Left lobe of liver (tissue), 2 donors: ENCODE measurements at regions not wholly inside any gene's neighbourhood (a gene's known extent, or its start where the extent isn't known, plus 50 kb on each side); places are given as distances from the start of the nearest gene placed in this dataset.
A peak's percentile ranks its signal among the peaks of the same experiment; 100 is the strongest.
"Not testable (repeated sequence)": the region's sequence is repeated elsewhere in the genome, so short reads cannot be mapped to it uniquely, and the experiment has no call there.

ENCODE experiments used
- ATAC-seq: fragments of 200-7000 bp; cut with Tn5 transposase; one replicate; pipeline ENCODE4 v1.9.1; 2020; ENCODE audit warnings: mild to moderate bottlenecking, moderate library complexity
- DNase-seq: peaks from one replicate; pipeline ENCODE4 v3.0.0-alpha.2; 2020; ENCODE audit warnings: low spot score
- donor health status: DM: no; HTN: no; CAD: no; lungs with moderate emphysema.
- donor health status: DM: no; HTN: yes; CAD: no.

GRCh38 chr1:184889166-184889565 lies 85.1 kb downstream of the NIBAN1 start:
- no peak for ATAC-seq
- no peak for DNase-seq

- ATAC-seq (no peak), DNase-seq (no peak)
Measured at GRCh38 chr1:184888505-184888904, 85.8 kb downstream of the NIBAN1 start.

GRCh38 chr1:184882957-184883815 lies 91.1 kb downstream of the NIBAN1 start:
- ATAC-seq, result no peak
- no peak for DNase-seq

- DNase-seq (no peak), ATAC-seq (peak; percentile 18)
Measured at GRCh38 chr1:184881941-184882913, 92.1 kb downstream of the NIBAN1 start.

DNA sequence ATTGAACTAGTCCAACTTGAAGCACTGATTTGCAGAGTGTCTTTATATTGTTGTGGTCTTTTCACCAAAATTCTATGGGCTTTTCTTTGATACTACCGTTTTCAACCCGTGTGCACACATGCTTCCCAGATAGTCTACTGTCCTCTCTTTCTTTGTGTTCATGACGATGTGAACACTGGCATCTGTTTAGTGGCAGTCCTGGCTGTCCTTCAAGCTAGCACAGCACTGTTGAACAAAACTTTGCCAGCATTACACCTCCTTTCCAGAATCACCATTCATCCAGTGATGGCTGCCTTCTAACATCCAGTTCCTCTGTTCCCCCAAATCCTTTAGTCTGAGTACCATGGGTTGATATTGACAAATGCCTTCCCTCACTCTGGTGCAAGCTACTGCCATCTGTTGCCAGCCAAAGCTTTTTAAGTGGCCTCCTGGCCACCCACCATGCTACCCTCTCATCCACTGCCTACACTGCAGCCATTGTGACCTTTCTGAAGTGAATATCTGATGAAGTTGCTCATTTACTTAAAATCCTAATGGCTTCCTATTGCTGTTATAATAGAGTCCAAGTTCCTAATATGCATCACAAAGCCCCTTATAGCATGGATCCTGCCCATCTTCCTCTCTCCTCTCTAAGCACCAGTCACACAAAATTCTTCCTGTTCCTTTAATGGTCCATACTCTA lies 94.3 kb downstream of the NIBAN1 start:
- DNase-seq (no peak), ATAC-seq (no peak)

DNA sequence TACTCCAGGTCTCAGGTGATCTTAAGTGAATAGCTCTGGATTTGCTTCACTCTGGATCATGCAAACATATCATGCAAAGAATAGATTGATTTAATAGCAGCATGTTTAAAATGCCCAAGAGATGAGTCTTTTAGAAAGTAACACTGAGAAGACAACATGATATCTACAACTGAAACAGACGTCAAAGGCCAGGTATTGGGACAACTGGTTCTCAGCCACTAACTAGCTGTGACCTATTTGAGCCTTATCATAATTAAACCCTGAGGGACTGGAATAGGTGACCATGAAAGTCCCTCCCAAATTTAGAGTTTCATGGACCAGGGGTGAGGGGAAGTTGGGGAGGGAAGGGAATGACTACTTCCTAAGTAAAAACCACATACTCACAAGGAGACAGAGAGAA lies 95.7 kb downstream of the NIBAN1 start:
- DNase-seq (no peak), ATAC-seq (no peak)

GRCh38 chr1:184878002-184878401 lies 96.3 kb downstream of the NIBAN1 start:
- no peak for DNase-seq
- no peak for ATAC-seq

- not testable (repeated sequence) for ATAC-seq, DNase-seq
Measured at GRCh38 chr1:184876015-184876414, 98.3 kb downstream of the NIBAN1 start.

DNA sequence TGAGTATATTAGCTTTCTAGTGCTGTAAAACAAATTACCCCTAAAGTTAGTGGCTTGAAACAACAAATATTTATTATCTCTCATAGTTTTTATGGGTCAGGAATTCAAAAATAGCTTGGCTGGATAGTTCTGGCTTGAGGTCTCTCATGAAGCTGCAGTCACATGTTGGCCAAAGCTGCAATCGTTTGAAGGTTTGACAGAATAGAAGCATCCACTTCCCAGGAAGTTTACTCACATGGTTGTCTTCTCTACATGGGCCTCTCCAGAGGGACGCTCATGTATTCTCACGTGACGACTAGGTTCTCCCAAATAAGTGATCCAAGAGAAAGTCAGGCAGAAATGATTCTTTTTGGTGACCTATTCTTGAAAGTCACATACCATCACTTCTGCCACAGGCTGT lies 99.1 kb downstream of the NIBAN1 start:
- DNase-seq (no peak), ATAC-seq (no peak)

DNA sequence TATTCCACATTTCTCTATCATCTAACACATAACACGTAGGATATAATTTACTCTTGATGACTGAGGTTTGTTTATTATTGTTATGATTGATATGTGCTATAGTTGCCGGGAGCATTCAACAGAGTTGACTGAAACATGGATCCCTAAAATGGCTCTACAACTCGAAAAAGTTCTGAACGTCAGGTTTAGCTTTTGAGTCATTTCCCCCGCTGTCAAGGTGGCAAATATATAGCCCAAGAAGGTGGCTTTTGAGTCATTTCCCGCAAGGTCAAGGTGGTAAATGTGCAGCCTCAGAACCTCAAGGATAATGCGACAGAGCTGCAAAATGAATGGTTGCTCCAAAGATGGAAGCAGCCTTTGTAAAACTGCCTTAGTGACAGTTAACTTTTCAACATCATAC lies 104.0 kb downstream of the NIBAN1 start:
- ATAC-seq, result no peak
- DNase-seq, result no peak

- ATAC-seq, result no peak
- DNase-seq, result no peak
Measured at GRCh38 chr1:184867866-184868689, 106.2 kb downstream of the NIBAN1 start.

- DNase-seq (no peak), ATAC-seq (no peak)
Measured at GRCh38 chr1:184866991-184867788, 107.1 kb downstream of the NIBAN1 start.

GRCh38 chr1:184866586-184866985 lies 107.7 kb downstream of the NIBAN1 start:
- DNase-seq (no peak), ATAC-seq (no peak)

- DNase-seq (no peak), ATAC-seq (no peak)
Measured at GRCh38 chr1:184865831-184866230, 108.5 kb downstream of the NIBAN1 start.

GRCh38 chr1:184861755-184862336 lies 107.2 kb upstream of the EDEM3 start:
- DNase-seq (no peak), ATAC-seq (no peak)

DNA sequence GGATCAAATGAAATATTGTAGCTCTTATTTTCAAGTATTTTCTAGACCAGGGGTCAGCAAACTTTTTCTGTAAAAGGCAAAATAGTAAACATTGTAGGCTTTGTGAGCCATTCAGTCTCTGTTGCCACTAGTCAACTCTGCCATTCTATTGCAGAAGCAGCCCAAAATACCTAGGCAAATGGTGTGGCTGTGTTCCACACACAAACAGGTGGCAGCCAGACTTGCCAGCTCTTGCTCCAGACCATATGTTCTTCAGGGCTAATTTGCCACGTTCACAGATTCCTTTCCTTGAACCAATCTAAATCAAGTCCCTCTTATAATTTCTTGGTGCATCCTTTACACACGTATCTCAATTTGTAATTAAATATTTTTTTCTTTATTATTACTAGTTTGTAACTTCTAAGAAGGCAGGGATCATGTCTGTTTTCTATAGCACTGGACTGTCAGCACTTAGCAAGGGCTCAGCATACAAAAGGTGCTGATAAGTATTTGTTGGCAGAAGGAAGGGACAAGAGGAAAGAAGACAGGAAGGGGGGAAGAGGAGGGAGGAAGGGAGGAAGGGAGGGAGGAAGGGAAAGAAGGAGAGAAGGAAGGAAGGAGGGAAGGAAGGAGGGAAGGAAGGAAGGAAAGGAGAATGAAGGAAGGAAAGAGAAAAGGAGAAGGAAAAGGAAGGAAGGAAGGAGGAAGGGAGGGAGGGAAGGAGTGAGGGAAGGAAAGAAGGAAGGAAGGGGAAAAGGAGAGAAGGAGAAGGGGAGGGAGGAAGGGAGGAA lies 106.5 kb upstream of the EDEM3 start:
- DNase-seq (no peak), ATAC-seq (no peak)

DNA sequence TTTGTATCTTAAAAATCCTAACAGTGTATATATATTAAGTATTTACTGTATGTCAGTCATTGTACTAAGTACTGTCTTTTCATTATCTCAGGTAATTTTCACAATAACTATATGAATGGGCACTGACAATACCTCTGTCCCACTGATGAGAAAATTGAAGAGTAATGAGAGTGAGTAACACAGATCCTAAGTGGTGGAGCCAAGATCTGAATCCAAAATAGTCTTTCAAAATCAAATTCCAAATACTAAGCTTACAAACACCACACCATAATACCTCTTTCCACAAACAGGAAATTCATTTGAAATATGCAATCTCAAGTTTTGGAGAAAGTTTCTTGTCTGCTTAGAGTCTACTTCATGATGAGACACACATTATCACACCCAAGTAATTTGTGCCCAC lies 105.9 kb upstream of the EDEM3 start:
- DNase-seq (no peak), ATAC-seq (no peak)

DNA sequence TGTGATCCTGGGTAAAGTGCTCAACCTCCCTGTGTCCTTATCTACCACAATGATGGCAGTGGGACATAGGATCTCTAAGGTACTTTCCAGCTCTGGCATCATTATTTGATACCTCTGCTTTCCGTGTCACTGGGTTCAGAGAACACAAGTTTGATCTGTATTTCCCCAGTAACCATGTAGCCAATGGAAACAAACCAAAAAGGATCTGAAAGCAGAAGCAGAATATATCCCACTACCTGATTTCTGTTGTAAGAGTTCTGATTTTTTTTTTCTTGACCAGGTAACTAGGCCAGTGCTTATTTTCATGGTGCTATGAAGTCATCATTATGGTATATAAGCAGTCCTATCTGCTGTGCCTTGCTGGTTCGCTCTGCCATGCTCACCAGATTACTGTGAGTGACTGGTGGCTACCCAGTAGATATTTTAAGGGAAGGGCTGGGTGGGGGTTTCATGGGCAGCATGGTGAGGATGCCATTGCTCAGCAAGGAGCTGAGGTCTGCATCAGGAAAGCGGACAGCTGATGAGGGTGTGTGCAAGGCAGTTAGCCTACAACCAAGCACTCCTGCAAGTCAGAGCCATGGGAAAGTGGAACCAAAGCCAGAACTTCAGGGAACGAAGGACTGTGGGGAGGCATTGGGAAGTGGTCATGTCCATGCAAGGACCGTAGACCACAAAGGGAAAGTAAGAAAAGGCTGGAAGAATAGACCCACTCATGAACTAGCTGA lies 104.9 kb upstream of the EDEM3 start:
- ATAC-seq (no peak), DNase-seq (no peak)
